ENCODE measurements at regions not wholly inside any gene's neighbourhood (a gene's known extent, or its start where the extent isn't known, plus 50 kb on each side); places are given as distances from the start of the nearest gene placed in this dataset.
"Not testable (repeated sequence)": the region's sequence is repeated elsewhere in the genome, so short reads cannot be mapped to it uniquely, and the experiment has no call there.

- DNase-seq: no peak
Observed at GRCh38 chr5:39640552-39640951, 215.8 kb upstream of the DAB2 start.

DNA sequence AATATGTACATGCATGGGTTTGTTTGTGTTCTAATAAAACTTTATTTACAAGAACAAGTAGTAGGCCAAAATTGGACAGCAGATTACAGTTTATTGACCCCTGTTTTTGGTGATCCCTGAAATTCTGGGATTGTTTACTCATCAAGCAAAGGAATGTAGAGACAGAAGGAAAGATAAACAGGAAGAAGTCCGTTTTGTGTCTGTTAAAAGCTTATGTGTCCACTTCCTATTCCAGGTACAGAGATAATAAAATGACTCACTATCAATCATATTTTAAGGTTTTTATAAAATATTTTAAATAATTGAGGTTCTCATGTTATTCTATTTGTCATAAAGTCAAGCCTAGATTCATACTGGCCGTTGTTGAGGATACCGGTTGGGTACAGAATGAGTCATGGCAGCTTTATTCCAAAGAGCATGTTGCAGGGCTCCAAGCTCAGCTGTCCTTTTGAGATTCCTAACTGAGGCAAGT is 214.9 kb upstream of the DAB2 start:
- DNase-seq: no peak

GRCh38 chr5:39638813-39639212 is 214.0 kb upstream of the DAB2 start:
- no peak for DNase-seq

- DNase-seq: no peak
Observed at GRCh38 chr5:39633057-39633456, 208.3 kb upstream of the DAB2 start.

DNA sequence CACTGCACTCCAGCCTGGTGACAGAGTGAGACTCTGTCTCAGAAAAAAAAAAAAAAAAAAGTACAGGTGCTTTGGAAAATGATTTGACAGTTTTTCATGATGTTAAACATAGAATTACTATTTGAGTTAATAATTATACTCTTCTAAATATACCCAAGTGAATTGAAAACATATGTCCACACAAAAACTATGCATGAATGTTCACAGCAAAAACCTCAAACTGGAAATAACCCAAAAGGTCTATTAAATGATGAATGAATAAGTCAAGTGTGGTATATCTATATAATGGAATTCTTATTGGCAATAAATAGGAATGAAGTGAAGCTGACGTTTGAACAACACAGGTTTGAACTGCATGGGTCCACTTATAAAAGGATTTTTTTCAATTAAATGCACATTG is 207.2 kb upstream of the DAB2 start:
- no peak for DNase-seq

DNA sequence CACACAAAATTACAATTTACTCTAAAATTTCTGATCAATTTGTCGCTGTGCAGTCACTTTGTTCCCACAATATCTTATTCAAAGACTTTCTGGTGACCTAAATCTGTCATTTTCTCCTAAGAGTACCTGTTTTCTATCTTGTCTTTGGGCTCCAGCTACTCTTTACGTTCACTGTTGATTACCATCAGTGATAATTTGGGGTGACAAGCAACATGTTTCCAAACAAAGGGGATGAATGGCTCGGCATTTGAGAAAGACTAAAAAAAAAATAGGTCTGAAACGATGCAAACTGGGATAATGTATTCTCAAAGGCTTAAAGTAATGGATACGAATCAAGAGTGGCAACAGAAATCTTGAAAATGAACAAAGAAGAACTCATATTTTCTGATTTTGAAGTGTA is 205.2 kb upstream of the DAB2 start:
- DNase-seq: no peak

GRCh38 chr5:39628348-39628747 is 203.6 kb upstream of the DAB2 start:
- no peak for DNase-seq

- no peak for DNase-seq
Observed at GRCh38 chr5:39624890-39625289, 200.1 kb upstream of the DAB2 start.

GRCh38 chr5:39624268-39624886 is 199.6 kb upstream of the DAB2 start:
- DNase-seq: no peak

DNA sequence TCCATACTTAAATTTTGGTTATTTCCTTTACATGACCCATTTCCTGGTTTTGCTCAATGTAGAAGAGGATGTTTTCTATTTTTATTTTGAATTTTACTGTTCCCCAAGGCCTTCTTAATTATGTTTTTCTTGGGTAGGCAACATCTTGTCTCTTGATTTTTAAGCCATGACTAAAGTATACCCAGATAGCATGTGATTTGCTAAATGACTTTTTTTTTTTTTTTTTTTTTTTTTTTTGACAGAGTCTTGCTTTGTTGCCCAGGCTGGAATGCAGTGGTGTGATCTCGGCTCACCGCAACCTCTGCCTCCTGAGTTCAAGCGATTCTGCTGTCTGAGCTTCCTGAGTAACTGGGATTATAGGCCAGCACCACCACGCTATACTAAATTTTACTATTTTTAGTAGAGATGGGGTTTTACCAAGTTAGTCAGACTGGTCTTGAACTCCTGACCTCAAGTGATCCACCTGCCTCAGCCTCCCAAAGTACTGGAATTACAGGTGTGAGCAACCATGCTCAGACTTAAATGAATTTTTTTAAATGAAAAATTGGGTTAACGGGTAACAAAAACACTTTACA is 198.6 kb upstream of the DAB2 start:
- DNase-seq: no peak

DNA sequence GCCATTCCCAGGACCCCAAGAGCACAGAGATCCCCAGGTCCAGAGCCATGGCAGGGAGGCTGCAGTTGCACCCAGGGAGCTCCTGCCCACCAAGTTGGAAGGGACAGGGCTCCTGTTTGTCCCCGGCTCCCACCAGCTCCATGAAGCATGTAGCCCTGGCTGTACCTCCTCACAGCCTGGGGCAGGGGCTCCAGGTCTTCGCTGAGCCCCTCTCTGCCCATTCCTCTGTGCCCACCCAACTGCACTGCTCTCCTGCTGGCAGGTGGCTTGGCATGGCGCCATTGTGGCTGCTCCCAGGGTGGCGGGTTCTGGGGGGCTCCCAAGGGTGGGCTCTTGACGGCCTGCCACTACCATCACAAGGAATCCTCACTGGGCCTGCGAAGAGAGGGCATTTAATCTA is 197.5 kb upstream of the DAB2 start:
- no peak for DNase-seq

DNA sequence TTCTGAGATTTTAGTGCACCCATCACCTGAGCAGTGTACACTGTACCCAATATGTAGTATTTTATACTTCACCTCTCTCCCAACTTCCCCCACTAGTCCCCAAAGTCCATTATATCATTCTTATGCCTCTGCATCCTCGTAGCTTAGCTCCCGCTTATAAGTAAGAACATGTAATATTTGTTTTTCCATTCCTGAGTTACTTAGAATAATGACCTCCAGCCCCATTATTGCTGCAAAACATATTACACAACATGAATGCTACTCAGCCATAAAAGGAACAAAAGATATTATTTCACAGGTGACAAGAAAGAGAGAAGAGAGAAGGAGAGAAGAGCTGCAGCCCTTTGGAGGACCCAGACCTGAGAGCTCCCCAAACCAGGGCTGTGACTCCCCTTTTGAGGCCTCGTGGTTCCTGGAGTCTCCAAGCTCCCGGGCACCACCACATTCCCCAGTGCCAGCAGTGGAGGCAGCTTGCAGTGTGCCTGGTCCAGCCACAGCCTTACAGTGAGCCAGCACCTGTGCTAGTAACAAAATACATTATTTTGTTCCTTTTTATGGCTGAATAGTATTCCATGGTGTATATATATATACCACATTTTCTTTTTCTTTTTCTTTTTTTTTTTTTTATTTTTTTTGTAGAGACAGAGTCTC is 194.5 kb upstream of the DAB2 start:
- DNase-seq: no peak

- no peak for DNase-seq
Observed at GRCh38 chr5:39618391-39618790, 193.6 kb upstream of the DAB2 start.

DNA sequence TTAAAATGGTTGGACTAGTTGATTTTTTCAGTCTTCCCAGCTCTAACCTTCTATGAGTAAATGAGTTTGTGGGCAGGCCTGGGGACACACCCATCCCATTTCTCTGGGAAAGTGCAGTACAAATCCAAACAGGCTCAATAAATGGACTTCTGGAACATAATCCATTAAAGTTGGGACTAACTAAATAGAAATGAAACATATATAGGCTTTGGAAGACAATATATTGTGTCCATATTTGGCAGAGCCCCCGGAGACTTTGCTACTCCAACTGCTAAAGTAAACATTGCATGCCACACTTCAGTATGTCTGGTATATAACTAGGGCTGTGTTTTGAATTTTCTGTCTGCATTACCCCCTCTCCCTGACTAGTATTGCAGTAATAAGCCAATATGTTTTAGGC is 191.4 kb upstream of the DAB2 start:
- no peak for DNase-seq

GRCh38 chr5:39611076-39611475 is 186.3 kb upstream of the DAB2 start:
- not testable (repeated sequence) for DNase-seq

DNA sequence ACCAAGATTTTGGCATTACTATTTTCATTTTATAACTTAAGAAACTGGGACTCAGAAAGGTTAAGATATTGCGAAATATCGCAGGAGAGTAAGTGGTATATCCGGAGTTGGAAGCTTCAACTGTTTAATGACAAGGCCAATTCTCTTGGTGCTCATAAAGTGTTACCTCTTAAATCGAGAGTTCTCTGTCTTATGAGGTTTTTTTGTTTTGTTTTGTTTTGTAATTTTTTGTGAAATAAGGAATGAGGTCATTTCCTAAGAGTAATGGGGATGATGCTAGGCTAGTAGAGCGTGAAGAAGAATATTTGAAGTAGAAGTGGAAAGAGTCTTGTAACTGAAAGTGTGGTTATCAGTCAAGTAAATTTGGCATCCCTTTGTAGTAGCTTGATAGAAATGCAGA is 183.2 kb upstream of the DAB2 start:
- DNase-seq: no peak

DNA sequence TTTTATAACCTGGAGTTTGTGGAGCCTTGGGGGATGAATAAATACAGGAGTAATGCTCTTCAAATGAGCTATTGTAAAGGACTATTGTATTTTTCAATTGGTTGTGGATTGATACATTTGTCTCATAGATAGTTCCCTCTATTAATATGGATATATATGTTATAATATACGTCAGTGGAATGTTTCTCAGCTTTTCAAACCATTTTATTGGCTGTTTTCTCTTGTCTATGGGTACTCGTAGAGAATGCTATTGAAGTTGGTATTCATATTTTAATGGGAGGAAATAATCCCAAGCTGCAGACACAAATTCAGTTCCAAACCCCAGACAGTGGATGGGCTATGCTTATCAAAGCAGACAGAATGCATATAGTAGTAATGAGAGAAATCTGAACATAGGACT is 181.8 kb upstream of the DAB2 start:
- no peak for DNase-seq

DNA sequence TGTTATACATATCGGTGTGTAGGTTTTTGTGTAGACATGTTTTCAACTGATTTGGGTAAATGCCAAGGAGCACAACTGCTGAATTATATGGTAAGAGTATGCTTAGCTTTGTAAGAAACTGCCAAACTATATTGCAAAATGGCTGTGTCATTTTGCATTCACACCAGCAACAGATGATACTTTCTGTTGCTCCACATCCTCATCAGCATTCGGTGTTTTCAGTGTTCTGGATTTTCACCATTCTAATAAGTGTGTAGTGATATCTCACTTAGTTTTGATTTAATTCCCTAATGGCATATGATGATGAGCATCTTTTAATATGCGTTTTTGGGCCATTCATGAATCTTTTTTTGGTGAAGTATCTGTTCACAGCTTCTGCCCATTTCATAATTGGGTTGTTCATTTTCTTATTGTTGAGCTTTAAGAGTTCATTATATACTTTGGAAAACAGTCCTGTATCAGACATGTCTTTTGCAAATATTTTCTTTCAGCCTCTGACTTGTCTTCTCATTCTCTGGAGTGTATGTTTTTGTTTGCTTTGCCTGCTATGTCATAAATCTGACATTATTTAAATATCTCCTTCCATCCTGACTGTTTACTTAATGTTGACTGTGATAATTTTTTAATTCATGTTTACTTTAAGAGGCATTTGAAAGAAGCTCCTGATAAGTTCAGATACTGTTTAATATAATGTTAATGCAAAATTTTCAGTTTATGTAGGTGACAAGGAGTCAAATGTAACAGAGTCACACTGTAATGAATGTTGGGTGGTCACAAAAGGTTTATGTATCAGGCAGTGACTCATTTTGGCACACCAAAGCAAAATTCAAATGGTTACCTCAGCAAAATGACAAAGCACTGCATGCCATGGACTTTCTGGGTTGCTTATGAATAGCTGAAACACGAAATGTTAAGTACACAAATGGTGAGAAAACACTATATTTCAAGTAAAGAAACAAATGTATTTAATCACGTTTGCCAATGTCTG is 181.1 kb upstream of the DAB2 start:
- DNase-seq: peak in 1 of 5 experiments; percentile 5

DNA sequence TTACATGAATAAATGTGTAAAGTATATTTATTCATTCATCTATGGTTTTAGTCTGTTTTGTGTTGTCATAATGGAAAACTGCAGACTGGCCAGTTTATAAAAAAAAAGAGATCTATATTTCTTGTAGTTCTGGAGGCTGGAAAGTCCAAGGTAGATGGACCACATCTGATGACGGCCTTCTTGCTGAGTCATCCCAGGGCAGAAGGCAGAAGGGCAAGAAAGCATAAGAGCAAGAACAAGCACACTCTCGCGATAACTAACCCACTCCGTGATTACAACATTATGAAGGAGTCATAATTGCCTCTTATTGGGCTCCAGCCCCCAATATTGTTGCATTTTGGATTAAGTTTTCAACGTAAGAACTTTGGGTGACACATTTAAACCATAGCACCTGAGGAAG is 180.4 kb upstream of the DAB2 start:
- DNase-seq: no peak

- DNase-seq: no peak
Observed at GRCh38 chr5:39604491-39604890, 179.7 kb upstream of the DAB2 start.

GRCh38 chr5:39599721-39600431 is 175.1 kb upstream of the DAB2 start:
- peak in 1 of 5 experiments; percentile 35 for DNase-seq

- no peak for DNase-seq
Observed at GRCh38 chr5:39598661-39599248, 174.0 kb upstream of the DAB2 start.
